Right lobe of liver (tissue), 4 donors: ENCODE measurements at regions not wholly inside any gene's neighbourhood (a gene's known extent, or its start where the extent isn't known, plus 50 kb on each side); places are given as distances from the start of the nearest gene placed in this dataset.

Source experiments
- CTCF ChIP-seq, 4 donors: fragments of 200-600 bp in 3 of 4; fragments of 450-650 bp in 1 of 4; IDR thresholded peaks; one replicate each; pipeline versions ENCODE4 v1.5.1 to v1.8.0; 2016 to 2022; ENCODE audit warnings: antibody characterized with exemption in 4 of 4, mild to moderate bottlenecking in 2 of 4
- POLR2A ChIP-seq: fragments of 450-650 bp; IDR thresholded peaks from one replicate; pipeline ENCODE4 v1.6.1; 2017; ENCODE audit warnings: antibody characterized with exemption, mild to moderate bottlenecking
- donor health status: DM: no; HTN: no; CAD: no.
- donor health status: DM: no; HTN: no; CAD: no.
- donor health status: DM: no; HTN: yes; CAD: no.

GRCh38 chr1:226810681-226811080, 59.7 kb upstream of the PSEN2 start:
- TF ChIP-seq POLR2A (no peak), CTCF (IDR thresholded peaks at IDR 0.05) (no peak)
